NCI-H69 (cell line): ENCODE measurements at regions not wholly inside any gene's neighbourhood (a gene's known extent, or its start where the extent isn't known, plus 50 kb on each side); places are given as distances from the start of the nearest gene placed in this dataset.

Source experiments
- DNase-seq: peaks from one replicate; lab custom pipeline; 2025; lab: John Stamatoyannopoulos, UW

- peak; percentile 89 for DNase-seq
Measured at GRCh38 chr10:78774999-78775711, 293.6 kb upstream of the ZMIZ1 start.

- peak; percentile 46 for DNase-seq
Measured at GRCh38 chr10:78775891-78776290, 292.9 kb upstream of the ZMIZ1 start.

GRCh38 chr10:78776756-78777155 is 292.0 kb upstream of the ZMIZ1 start:
- peak; percentile 14 for DNase-seq

DNA sequence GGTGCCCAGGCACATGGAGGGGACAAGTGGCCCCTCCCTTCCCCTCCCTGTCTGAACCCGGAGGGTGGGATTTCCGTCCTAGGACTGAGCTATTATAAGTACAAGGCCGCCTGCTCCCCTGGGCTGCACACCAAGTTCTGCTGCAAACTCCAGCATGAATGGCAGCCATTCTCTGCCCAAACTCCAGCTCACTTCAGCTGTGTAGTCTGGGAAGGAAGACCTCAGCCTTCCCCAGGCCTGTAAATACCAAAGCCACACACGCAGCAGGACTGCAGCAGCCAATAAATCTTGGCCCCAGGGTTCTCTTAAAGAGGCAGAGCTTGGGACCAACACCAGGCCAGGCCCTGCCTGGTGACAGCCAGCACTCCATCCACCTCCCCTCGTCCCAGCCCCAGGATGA is 291.3 kb upstream of the ZMIZ1 start:
- peak; percentile 15 for DNase-seq

DNA sequence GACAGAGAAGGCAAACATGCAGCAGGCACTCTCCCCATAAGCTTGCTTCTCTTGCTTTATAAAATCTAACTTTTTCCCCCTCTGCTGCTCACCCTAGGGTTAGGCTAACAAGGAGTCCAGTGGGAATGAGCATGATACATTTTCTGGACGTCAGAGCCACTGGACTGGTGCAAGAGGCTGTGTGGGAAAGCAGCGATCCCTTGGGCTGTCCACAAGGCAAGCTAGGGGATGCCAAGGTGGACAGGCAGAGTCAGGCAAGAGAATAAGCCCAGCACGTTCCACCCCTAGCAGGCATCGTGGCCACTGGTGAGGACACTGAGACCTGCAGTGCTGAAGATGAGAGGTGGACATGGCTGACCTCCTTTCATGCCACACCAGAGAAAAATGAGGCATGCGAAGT is 290.9 kb upstream of the ZMIZ1 start:
- DNase-seq, result no peak

GRCh38 chr10:78778444-78779338 is 290.1 kb upstream of the ZMIZ1 start:
- DNase-seq, result no peak

- no peak for DNase-seq
Measured at GRCh38 chr10:78779339-78779955, 289.3 kb upstream of the ZMIZ1 start.

- no peak for DNase-seq
Measured at GRCh38 chr10:78780551-78780961, 288.2 kb upstream of the ZMIZ1 start.

DNA sequence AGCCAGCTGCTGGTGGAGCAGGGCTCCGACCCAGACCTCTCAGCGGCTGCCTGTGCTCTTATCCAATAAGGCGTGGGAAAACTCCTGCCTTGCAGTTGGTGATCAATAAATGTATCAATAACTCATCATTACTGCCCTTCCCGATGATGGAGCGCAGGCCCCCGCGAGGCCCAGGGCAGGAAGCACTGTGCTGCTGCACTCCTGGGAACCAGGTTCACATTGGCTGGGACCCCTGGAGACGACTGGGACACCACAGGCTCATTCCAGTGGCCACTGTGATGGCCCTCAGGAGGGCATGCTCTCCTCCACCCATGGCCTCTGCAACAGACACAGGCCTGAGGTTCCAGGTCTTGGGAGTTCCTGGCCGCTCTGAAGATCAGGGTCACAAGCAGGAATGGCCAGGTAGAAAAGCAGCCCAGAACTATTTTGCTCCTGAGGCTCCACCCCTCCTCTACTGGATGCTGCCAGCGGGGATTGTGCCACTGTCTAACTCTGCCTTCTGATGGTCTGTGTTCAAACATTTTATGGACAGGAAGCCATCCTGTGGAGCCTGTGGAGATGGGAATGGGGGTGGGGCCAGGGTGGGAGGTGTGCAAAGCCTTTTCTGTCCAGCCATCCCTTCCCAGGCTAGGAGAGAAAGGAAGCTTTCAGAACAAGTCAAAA is 287.4 kb upstream of the ZMIZ1 start:
- peak; percentile 18 for DNase-seq

DNA sequence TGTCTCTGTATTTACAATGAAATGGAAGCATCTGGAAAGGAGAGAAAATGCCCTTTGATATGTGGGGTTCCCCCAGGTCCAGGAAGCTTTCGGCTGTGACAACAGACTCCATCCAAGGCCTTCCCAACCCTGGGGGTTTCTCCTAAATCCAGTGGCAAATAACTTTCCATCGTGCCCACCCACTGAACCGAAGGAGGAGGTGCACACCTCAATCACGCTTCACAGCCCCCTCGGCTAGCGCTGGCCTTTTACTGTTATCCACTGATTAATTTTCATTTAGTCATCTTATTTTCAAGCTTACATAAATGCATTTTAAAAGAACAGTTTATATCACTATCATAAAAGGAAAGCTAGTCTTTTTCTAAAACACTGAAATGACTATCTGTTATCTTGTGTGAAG is 286.8 kb upstream of the ZMIZ1 start:
- no peak for DNase-seq

- no peak for DNase-seq
Measured at GRCh38 chr10:78782441-78782840, 286.3 kb upstream of the ZMIZ1 start.

GRCh38 chr10:78783753-78784152 is 285.0 kb upstream of the ZMIZ1 start:
- no peak for DNase-seq

- DNase-seq, result no peak
Measured at GRCh38 chr10:78784546-78784945, 284.2 kb upstream of the ZMIZ1 start.

- DNase-seq, result no peak
Measured at GRCh38 chr10:78785066-78785465, 283.7 kb upstream of the ZMIZ1 start.

DNA sequence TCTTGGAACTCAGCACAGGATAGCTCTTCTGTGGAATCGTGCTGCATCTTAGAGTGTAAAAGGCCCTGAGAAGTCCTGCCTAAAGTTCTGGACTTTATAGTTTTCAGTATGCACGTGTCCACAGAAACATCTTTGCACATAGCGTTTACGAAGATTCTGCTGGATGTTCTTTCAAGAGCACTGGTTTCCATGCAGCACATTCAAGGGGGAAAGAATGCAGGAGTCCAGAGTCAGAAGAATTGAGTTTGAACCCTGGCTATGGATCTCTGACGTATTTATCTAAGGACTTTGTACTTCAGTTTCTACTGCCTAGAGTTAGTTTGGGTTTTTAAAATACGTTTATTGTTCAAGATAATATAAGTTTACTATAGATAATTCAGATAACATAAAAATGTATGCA is 282.8 kb upstream of the ZMIZ1 start:
- DNase-seq, result no peak

DNA sequence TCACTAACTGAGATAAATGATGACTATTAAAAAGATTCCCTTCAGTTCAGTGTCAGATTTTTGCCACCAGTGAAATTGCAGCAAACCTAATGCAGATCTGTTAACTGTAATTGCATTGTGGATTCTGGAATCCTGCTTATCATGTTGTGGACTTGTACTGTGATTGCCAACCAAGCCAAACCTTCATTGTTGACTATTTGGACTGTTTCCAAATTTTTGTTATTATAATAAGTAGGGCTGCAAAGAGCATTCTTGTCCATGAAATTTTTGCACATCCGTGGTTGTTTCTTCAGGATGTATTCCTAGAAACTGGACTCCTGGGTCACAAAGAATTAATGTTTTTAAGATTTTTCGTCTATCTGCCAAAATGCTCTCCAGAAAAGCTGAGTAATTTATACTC is 281.6 kb upstream of the ZMIZ1 start:
- DNase-seq, result peak; percentile 47

DNA sequence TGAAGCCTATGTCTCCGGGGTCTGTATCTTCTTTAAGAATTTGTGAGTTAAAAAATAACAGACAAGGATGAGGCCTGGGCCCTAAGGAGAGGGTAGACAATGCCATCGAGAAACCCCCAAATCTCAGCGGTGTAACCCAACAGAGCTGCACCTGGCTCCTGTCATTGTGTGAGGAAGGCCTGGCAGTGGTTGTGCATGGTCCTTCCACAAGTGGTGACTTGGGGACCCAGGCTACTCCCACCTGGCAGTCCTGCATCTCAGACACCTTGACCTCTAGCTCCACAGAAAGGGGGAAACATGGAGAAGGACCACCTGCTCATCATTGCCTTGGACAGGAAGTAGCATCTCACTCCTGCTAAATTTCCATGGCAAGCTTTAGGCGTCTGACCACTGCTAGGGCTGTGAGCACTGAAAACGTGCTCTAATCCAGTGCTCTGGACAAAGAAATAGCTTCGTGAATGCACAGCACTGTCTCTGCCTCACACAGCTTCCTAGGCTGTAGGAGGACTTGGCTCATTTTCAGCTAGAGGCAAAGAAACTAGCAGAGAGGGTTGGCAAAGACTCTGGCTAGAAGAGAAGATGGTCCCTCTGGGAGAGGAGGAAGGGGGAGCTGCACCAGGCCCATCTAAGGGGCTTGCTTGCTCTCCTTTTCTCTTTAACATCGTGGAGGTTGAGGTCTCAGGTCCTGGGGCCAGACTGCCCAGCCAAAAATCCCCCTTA is 273.9 kb upstream of the ZMIZ1 start:
- DNase-seq, result no peak

- DNase-seq, result peak; percentile 11
Measured at GRCh38 chr10:78798976-78799730, 269.6 kb upstream of the ZMIZ1 start.

- no peak for DNase-seq
Measured at GRCh38 chr10:78800006-78800405, 268.8 kb upstream of the ZMIZ1 start.

DNA sequence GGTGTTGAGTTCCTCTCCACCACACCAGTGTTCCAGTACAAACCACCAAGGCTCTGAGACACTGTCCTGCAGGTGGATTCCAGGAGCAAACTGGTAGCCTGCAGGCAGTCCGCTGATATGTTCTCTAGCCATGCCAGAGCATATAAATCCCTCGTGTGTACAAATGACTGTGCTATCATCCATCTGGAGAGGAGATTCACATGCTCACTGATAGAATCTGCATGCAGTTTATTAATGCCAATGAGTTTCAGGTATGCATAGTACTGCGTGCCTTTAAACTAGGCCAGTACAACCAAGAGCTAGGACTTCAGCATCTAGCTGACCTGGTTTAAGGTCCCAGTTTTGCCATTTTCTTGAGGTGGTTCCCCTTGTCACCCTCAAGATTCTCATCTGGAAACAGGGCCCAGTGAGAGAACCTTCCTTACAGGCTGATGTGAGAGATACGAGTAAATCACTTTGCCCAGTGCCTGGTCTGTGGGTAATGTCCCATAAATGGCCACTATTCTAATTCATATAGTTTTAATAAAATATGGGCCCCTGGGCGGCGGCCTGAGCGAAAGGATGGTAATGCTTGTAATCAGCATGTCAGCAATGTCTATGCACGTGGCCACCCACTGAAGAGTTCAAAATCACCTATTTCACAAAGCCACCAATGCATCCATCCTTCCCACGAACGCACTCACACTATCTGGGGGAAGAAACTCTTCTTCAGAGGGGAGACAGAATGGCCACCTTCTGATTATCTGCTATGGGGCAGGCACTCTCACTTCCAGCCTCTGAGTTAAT is 268.0 kb upstream of the ZMIZ1 start:
- DNase-seq, result no peak
